H1 (cell line): ENCODE measurements at regions not wholly inside any gene's neighbourhood (a gene's known extent, or its start where the extent isn't known, plus 50 kb on each side); places are given as distances from the start of the nearest gene placed in this dataset.

Source experiments
- BACH1 ChIP-seq: IDR thresholded peaks from 2 replicates; pipeline ENCODE4 v1.6.1; 2012; ENCODE audit warnings: low read length, improper control_type of control experiment
- CHD1 ChIP-seq: IDR thresholded peaks from 2 replicates; pipeline ENCODE4 v1.6.1; 2012; ENCODE audit warnings: low read depth, low read length, improper control_type of control experiment
- GTF2F1 ChIP-seq: IDR thresholded peaks from 2 replicates; pipeline ENCODE4 v1.6.1; 2012; ENCODE audit warnings: low read depth, low read length, improper control_type of control experiment, borderline replicate concordance
- POLR2AphosphoS5 ChIP-seq: IDR thresholded peaks from 2 replicates; pipeline ENCODE4 v1.6.1; 2011; ENCODE audit warnings: low read depth, low read length
- RFX5 ChIP-seq: IDR thresholded peaks from 2 replicates; pipeline ENCODE4 v1.6.1; 2011; ENCODE audit warnings: low read depth, low read length, improper control_type of control experiment, borderline replicate concordance
- RXRA ChIP-seq: IDR thresholded peaks from 2 replicates; pipeline ENCODE4 v1.6.1; 2011; ENCODE audit warnings: low read depth, mild to moderate bottlenecking, low read length, moderate library complexity; ENCODE audit not compliant: insufficient read depth
- TF ChIP-seq, protein P1 (sequence below): IDR thresholded peaks from 2 replicates; pipeline ENCODE4 v1.6.1; 2011; ENCODE audit warnings: low read length, improper control_type of control experiment

DNA sequence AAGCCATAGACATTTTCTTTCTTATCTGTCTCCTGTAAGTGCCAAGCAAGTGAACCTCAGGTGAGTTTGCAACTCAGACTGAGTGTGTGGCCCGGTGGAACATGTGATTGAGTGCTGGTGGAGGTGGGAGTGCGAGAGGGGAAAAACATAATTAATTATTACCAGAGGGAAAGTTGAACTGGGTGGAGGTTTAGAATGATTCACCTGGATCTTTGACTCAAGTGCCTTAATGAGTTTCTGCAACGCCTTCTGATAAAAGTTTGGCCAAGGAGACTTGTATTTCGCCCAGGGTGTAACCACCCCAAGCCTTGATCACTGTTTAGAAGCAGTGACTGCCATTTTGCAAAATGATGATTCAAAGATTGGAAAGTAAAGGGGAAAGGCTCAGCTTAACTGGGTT is 513.9 kb downstream of the GATA3 start (continued):
- TF ChIP-seq POLR2AphosphoS5 = no peak
- no peak for TF ChIP-seq GTF2F1
- TF ChIP-seq RFX5 = no peak
- no peak for TF ChIP-seq BACH1
- no peak for TF ChIP-seq RXRA
- TF ChIP-seq, protein P1, sequence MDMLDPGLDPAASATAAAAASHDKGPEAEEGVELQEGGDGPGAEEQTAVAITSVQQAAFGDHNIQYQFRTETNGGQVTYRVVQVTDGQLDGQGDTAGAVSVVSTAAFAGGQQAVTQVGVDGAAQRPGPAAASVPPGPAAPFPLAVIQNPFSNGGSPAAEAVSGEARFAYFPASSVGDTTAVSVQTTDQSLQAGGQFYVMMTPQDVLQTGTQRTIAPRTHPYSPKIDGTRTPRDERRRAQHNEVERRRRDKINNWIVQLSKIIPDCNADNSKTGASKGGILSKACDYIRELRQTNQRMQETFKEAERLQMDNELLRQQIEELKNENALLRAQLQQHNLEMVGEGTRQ = no peak
- no peak for TF ChIP-seq CHD1
